Skeletal muscle cell (primary cell): ENCODE measurements at regions not wholly inside any gene's neighbourhood (a gene's known extent, or its start where the extent isn't known, plus 50 kb on each side); places are given as distances from the start of the nearest gene placed in this dataset.

Experiments
- DNase-seq: peaks from one replicate; pipeline ENCODE4 v3.0.0-alpha.2; 2010; ENCODE audit warnings: low read depth
- H3K4me3 ChIP-seq: 2 replicates; pipeline ENCODE4 v1.5.1; 2011; ENCODE audit warnings: low read depth, mild to moderate bottlenecking, control low read depth, low read length, moderate library complexity

GRCh38 chr15:31526916-31527690 is 200.5 kb downstream of the KLF13 start:
- H3K4me3 ChIP-seq = no peak overlapping the region
- no peak for DNase-seq

- H3K4me3 ChIP-seq = no peak overlapping the region
- DNase-seq = no peak
Observed at GRCh38 chr15:31528846-31529245, 202.2 kb downstream of the KLF13 start.

- no peak overlapping the region for H3K4me3 ChIP-seq
Observed at GRCh38 chr15:31537770-31538592, 211.3 kb downstream of the KLF13 start.

GRCh38 chr15:31540633-31541032 is 214.0 kb downstream of the KLF13 start:
- no peak overlapping the region for H3K4me3 ChIP-seq
- DNase-seq = no peak

More at GRCh38 chr15:31537770-31538592, 211.3 kb downstream of the KLF13 start:
- DNase-seq = no peak

- DNase-seq = no peak
- H3K4me3 ChIP-seq = no peak overlapping the region
Observed at GRCh38 chr15:31544361-31544760, 217.7 kb downstream of the KLF13 start.

- no peak overlapping the region for H3K4me3 ChIP-seq
- no peak for DNase-seq
Observed at GRCh38 chr15:31545257-31545656, 218.6 kb downstream of the KLF13 start.

- H3K4me3 ChIP-seq = no peak overlapping the region
- no peak for DNase-seq
Observed at GRCh38 chr15:31550211-31550977, 223.8 kb downstream of the KLF13 start.

- DNase-seq = no peak
- no peak overlapping the region for H3K4me3 ChIP-seq
Observed at GRCh38 chr15:31551323-31551722, 224.7 kb downstream of the KLF13 start.

- no peak for DNase-seq
- H3K4me3 ChIP-seq = no peak overlapping the region
Observed at GRCh38 chr15:31552482-31553099, 226.0 kb downstream of the KLF13 start.

- H3K4me3 ChIP-seq = no peak overlapping the region
- peak; percentile 51 for DNase-seq
Observed at GRCh38 chr15:31554261-31554660, 227.6 kb downstream of the KLF13 start.

GRCh38 chr15:31555022-31555421 is 228.4 kb downstream of the KLF13 start:
- no peak for DNase-seq
- no peak overlapping the region for H3K4me3 ChIP-seq

- no peak overlapping the region for H3K4me3 ChIP-seq
- DNase-seq = no peak
Observed at GRCh38 chr15:31556494-31557150, 230.0 kb downstream of the KLF13 start.

- DNase-seq = no peak
- H3K4me3 ChIP-seq = no peak overlapping the region
Observed at GRCh38 chr15:31557899-31558298, 231.3 kb downstream of the KLF13 start.

- DNase-seq = no peak
Observed at GRCh38 chr15:31558840-31559239, 232.2 kb downstream of the KLF13 start.

GRCh38 chr15:31559786-31560185 is 233.2 kb downstream of the KLF13 start:
- H3K4me3 ChIP-seq = no peak overlapping the region

More at GRCh38 chr15:31558840-31559239, 232.2 kb downstream of the KLF13 start:
- H3K4me3 ChIP-seq = no peak overlapping the region

GRCh38 chr15:31560643-31561042 is 234.0 kb downstream of the KLF13 start:
- no peak overlapping the region for H3K4me3 ChIP-seq
- no peak for DNase-seq

More at GRCh38 chr15:31559786-31560185, 233.2 kb downstream of the KLF13 start:
- no peak for DNase-seq

- no peak for DNase-seq
- no peak overlapping the region for H3K4me3 ChIP-seq
Observed at GRCh38 chr15:31561156-31561555, 234.5 kb downstream of the KLF13 start.

- no peak overlapping the region for H3K4me3 ChIP-seq
Observed at GRCh38 chr15:31563001-31563400, 236.4 kb downstream of the KLF13 start.

GRCh38 chr15:31563421-31563820 is 236.8 kb downstream of the KLF13 start:
- DNase-seq = no peak

More at GRCh38 chr15:31563001-31563400, 236.4 kb downstream of the KLF13 start:
- DNase-seq = no peak

More at GRCh38 chr15:31563421-31563820, 236.8 kb downstream of the KLF13 start:
- no peak overlapping the region for H3K4me3 ChIP-seq
